ENCODE measurements at regions not wholly inside any gene's neighbourhood (a gene's known extent, or its start where the extent isn't known, plus 50 kb on each side); places are given as distances from the start of the nearest gene placed in this dataset.

DNA sequence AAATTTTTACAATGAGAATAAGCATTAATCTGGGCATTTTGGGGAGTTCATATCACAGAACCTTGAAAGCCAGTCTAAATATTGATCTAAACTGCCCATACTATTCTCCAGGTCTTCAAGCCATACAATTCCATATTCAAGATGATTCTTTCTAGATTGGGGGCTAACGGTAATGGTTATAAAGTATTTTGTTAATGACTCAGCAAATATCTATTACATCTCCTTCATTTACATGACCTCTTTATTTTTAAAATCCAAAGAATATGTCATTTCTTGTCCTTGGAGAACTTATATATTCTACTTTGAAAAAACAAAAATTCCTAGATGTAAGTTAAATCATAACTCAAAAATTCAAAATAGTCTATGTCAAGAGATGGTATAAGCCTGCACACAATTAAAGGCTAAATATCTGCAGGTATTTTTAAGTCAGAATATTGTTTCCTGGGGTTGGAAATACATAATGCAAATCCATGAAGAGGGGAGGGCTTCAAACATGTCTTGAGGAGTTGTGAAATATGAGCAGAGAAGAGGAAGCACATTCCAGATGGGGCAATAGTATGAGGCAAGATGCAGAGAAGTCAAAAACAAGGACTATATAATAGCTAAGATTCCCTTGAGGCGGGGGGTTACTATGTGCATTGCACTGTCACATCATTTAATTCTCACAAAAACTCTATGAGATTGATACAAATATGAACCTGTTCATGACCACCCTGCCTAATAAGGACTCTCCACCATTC lies 526.4 kb downstream of the NR2F1-AS1 start:
- no peak for DNase-seq
- H3K27me3 Mint-ChIP-seq, result no peaks in the 10 kb centered on the region
- ChIA-PET CTCF (no interaction called here), POLR2A (no interaction called here)
- H3K36me3 Mint-ChIP-seq (ENCODE audit: low read depth), result no peaks in the 10 kb centered on the region
- no peaks in the 10 kb centered on the region for H3K9me3 Mint-ChIP-seq
- no peak overlapping the region for H3K27ac Mint-ChIP-seq
- no peak overlapping the region for H3K4me3 Mint-ChIP-seq
- no peaks in the 10 kb centered on the region for H3K4me1 Mint-ChIP-seq

DNA sequence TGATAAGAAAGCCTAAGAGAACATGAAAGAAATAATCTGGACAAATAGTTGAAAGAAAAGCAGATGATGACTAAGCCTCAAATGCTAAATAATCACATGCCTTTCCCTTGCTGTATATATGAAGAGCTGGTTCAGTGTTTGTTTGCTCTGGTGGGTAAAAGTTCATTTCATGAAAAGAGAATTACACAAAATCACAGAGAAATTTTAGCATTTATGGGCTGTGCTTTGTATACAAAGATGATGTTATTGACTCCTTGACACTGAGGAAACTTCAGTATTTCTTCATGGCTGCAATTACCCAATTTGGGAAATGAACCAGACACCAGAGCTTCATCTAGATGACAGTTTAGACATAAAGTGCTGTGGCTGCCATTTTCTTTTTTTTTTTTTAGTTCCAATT lies 527.2 kb downstream of the NR2F1-AS1 start:
- H3K27ac Mint-ChIP-seq, result no peak overlapping the region
- H3K36me3 Mint-ChIP-seq (ENCODE audit: low read depth), result no peaks in the 10 kb centered on the region
- H3K9me3 Mint-ChIP-seq, result no peaks in the 10 kb centered on the region
- no peaks in the 10 kb centered on the region for H3K27me3 Mint-ChIP-seq
- no peak overlapping the region for H3K4me3 Mint-ChIP-seq
- ChIA-PET CTCF (no interaction called here), POLR2A (no interaction called here)
- no peak for DNase-seq
- no peaks in the 10 kb centered on the region for H3K4me1 Mint-ChIP-seq

DNA sequence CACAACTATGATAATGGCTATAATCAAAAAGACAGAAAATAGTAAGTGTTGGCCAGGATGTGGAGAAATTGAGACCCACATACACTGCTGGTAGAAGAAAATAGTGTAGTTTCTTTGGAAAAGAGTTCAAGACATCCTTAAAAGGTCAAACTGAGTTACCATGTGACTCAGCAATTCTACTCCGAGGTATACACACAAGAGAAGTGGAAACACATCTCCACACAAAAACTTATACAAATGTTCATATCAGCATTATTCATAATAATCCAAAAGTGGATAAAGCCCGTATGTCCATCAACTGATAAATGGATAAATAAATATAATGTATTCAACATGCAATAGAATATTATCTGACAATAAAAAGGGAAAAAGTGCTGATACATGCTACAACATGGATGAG lies 532.2 kb downstream of the NR2F1-AS1 start:
- CTCF ChIA-PET, result no interaction called here
- no peaks in the 10 kb centered on the region for H3K36me3 Mint-ChIP-seq (ENCODE audit: low read depth)
- POLR2A ChIA-PET, result no interaction called here
- no peak overlapping the region for H3K4me3 Mint-ChIP-seq
- H3K27ac Mint-ChIP-seq, result no peak overlapping the region
- no peak for DNase-seq
- H3K4me1 Mint-ChIP-seq, result no peaks in the 10 kb centered on the region
- no peaks in the 10 kb centered on the region for H3K27me3 Mint-ChIP-seq
- H3K9me3 Mint-ChIP-seq, result no peaks in the 10 kb centered on the region

DNA sequence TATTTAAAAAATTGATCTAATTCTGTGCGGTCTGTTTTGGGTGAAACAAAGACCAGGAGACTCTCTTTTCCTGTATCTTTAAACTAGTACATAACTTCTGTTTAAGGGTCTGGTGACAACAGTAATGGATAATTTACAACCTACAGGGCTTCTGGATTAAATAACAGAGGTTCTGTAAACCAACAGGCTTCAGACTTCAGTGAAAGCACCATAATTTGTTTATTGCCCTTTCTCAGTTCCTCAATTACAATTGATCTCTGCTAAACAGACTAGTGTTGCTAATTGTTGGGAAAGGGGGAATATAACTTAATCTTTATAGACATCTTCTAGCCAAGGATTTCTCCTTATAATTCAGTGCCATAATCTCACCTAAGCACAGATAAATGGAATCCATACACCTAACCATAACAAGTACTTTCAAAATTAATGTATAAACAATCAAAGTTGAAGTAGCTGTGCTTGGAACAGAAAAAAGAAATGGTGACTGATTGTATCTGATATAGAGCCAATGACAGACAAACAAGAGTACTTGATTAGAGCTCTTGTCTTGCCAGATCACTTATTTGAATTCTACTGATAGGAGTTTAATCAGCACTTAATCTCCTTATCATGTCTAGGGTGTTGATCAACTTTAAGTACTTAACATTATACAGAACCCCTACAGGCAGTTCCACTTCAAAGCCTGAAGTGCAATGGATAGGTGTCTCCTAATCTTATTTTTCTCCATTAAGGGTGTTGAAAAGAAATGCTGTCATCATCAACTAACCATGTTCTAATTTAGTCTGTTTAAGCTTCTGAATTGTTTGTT lies 536.0 kb downstream of the NR2F1-AS1 start:
- no peaks in the 10 kb centered on the region for H3K36me3 Mint-ChIP-seq (ENCODE audit: low read depth)
- CTCF ChIA-PET, result interaction anchor here (0.7 kb wide), 1 partner anchor 226 kb away, joined by 5 read pairs; no protein-coding TSS in a partner anchor
- H3K27ac Mint-ChIP-seq, result no peak overlapping the region

DNA sequence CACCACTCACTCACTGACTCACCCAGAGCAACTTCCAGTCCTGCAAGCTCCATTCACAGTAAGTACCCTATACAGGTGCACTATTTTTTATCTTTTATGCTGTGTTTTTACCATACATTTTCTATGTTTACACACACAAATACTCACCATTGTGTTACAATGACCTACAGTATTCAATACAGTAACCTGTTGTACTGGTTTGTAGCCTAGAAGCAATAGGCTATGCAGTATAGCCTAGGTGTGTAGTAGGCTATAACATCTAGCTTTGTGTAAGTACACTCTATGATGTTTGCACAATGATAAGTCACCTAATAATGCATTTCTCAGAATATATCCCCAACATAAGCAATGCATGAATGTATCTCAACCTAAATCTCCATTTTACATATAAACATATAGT lies 541.1 kb downstream of the NR2F1-AS1 start:
- H3K4me1 Mint-ChIP-seq, result no peaks in the 10 kb centered on the region
- H3K4me3 Mint-ChIP-seq, result no peak overlapping the region
- H3K27me3 Mint-ChIP-seq, result no peaks in the 10 kb centered on the region
- no peak overlapping the region for H3K27ac Mint-ChIP-seq
- H3K36me3 Mint-ChIP-seq (ENCODE audit: low read depth), result no peaks in the 10 kb centered on the region
- POLR2A ChIA-PET, result no interaction called here
- CTCF ChIA-PET, result no interaction called here
- H3K9me3 Mint-ChIP-seq, result no peaks in the 10 kb centered on the region
- no peak for DNase-seq

More for the DNA sequence above, 536.0 kb downstream of the NR2F1-AS1 start:
- no peak overlapping the region for H3K4me3 Mint-ChIP-seq
- no peaks in the 10 kb centered on the region for H3K9me3 Mint-ChIP-seq
- H3K27me3 Mint-ChIP-seq, result no peaks in the 10 kb centered on the region
- POLR2A ChIA-PET, result no interaction called here
- no peak for DNase-seq
- no peaks in the 10 kb centered on the region for H3K4me1 Mint-ChIP-seq

DNA sequence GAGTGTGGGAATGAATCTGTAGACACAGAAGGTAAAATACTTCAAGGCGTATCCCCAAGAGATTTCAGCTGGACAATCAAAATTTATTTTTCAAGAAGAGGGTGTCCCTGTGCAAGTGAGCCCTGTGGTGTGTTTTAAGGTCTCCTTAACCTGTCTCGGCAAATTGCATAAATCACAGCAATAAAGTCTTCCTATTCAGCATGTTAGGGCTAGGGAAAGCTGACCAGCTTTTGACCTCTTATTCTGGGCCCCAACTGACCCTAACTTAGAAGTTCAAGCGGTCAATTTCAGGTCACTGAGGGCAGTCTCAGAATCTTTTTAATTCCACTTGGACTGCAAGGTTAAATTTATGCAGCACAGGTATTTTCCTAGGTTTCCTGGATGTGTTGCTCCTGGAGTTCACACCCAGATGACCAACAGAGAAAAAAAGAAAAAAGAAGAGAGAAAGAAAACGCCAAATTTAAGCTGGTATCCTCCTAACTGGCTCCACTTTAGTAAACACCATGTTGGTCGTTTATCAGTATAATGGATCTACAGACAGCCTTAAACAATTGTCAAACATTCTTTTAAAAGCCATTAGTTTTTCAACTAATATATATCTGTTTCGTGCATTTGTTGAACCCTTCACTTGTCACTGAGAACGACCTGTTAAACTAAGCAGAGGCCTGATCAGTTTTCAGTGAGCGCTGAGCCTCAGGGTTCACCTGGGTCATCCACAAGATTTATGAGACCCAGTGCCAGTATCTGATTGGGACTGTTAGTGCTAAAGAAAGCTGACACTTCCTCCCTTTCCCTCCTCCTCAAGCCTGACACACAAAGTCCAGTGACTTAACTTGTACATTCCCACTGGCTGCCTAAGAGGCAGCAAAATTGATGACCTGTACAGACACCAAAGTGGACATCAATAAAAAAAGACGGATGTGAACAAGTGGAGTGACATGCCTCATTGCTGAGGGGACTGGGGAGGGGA lies 546.1 kb downstream of the NR2F1-AS1 start:
- ChIA-PET POLR2A (no interaction called here), CTCF (no interaction called here)
- Mint-ChIP-seq H3K36me3 (ENCODE audit: low read depth) (no peaks in the 10 kb centered on the region), H3K27ac (no peak overlapping the region), H3K27me3 (no peaks in the 10 kb centered on the region), H3K9me3 (no peaks in the 10 kb centered on the region), H3K4me1 (no peaks in the 10 kb centered on the region), H3K4me3 (no peak overlapping the region)
- no peak for DNase-seq

DNA sequence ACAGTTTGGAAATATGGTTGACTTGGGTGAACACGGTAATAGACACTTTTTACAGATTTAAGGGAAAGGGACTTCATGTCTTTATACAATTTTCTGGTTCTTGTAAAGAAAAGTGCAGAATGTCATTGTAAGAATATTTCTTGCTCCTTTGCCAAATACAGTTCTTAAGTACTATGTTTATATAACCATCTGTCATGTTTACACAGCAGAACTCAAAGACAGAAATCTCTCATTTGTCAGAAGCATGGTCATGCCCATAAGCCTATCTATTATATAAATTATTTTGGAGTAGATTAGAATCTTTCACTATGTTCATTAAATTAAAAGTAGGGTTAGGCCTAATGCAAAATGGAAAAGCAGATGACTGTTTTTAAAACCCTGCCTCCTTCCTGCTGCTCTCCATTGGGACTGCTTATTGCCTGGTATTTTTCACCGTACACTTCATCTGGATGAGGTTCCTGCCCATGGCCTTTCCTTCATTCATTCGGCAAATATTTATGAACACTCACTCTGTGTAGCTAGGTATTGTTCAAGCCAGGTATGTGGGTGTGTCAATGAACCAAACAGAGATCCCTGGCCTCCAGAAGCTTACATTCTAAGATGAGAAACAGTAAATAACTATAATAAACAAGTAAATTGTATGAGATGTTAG lies 558.1 kb downstream of the NR2F1-AS1 start:
- H3K4me1 Mint-ChIP-seq, result no peaks in the 10 kb centered on the region
- no peak overlapping the region for H3K27ac Mint-ChIP-seq
- H3K36me3 Mint-ChIP-seq (ENCODE audit: low read depth), result no peaks in the 10 kb centered on the region
- POLR2A ChIA-PET, result no interaction called here
- DNase-seq, result no peak
- CTCF ChIA-PET, result no interaction called here
- no peaks in the 10 kb centered on the region for H3K27me3 Mint-ChIP-seq
- no peak overlapping the region for H3K4me3 Mint-ChIP-seq
- H3K9me3 Mint-ChIP-seq, result no peaks in the 10 kb centered on the region

DNA sequence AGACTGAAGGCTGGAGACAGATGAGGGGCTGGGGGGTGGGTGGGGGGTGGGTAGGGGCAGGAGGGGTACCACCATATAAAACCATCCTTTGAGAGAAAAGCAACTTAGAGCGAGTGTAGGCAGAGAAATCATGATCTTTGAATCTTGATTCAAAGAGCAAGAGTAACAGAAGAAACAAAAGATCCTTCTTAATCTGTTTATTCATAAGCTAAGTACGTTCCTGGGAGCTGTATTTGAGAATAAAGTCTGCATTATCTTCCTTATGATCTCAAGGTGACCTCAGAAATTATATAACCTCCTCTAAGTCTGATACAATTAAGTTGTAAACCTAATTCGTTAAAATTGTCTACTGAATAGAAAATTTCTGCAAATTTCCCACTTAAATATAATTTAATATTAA lies 558.8 kb downstream of the NR2F1-AS1 start:
- ChIA-PET CTCF (no interaction called here), POLR2A (no interaction called here)
- no peak for DNase-seq
- Mint-ChIP-seq H3K27ac (no peak overlapping the region), H3K4me3 (no peak overlapping the region), H3K27me3 (no peaks in the 10 kb centered on the region), H3K4me1 (no peaks in the 10 kb centered on the region), H3K36me3 (ENCODE audit: low read depth) (no peaks in the 10 kb centered on the region), H3K9me3 (no peaks in the 10 kb centered on the region)

DNA sequence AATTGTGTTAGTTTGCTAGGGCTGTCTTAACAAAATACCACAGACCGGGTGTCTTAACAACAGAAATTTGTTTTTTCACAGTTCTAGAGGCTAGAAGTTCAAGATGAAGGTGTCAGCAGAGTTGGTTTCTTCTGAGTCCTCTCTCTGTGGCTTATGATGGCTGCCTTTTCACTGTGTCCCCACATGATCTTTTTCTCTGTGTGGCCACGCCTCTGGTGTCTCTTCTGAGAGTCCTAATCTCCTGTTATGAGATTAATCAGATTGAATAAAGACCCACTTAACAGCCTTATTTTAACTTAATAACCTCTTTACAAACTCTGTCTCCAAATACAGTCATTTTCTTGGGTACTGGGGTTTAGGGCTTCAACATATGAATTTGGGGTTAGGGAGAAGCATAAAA lies 561.1 kb downstream of the NR2F1-AS1 start:
- no peak for DNase-seq
- CTCF ChIA-PET, result no interaction called here
- no peak overlapping the region for H3K4me3 Mint-ChIP-seq
- no peaks in the 10 kb centered on the region for H3K9me3 Mint-ChIP-seq
- no peaks in the 10 kb centered on the region for H3K27me3 Mint-ChIP-seq
- no peaks in the 10 kb centered on the region for H3K36me3 Mint-ChIP-seq (ENCODE audit: low read depth)
- POLR2A ChIA-PET, result no interaction called here
- no peak overlapping the region for H3K27ac Mint-ChIP-seq
- no peaks in the 10 kb centered on the region for H3K4me1 Mint-ChIP-seq

DNA sequence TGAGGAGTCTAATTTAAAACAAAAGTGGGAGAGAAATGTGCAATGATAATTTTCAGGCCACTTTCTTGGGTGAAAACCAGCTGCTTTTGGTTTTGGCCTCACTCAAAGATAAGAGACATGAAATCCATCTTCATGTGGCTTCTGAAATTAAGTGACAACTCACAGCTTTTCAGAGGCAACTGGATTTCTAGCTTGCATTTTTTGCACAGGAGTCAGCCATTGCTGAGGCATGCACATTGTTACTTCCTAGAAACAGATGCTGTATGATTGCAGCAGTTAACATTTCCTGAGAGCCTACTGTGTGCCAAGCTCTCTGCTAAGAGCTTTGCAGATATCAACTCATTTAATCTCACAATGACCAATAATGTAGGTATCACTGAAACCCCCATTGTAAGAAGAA lies 562.6 kb downstream of the NR2F1-AS1 start:
- Mint-ChIP-seq H3K9me3 (no peaks in the 10 kb centered on the region), H3K4me3 (no peak overlapping the region), H3K27ac (no peak overlapping the region), H3K36me3 (ENCODE audit: low read depth) (no peaks in the 10 kb centered on the region), H3K27me3 (no peaks in the 10 kb centered on the region), H3K4me1 (no peaks in the 10 kb centered on the region)
- ChIA-PET CTCF (no interaction called here), POLR2A (no interaction called here)
- no peak for DNase-seq

DNA sequence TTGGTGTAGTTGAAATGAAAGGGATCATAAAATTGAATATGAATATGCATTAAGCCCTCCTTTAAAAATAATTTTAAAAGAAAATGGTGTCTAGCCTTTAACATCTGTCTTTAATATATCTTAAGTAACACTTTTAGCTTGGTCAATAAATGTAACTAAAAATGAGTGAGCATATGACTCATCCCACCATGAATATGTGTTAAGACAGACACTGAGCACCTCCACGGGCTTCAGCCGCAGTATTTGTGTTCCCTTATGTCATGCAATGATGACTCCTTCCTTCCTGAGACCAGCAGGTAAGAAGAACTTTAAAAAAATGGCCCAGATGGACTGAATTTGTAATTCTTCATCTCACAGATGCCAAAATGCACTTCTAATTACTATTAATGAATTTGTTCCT lies 563.2 kb downstream of the NR2F1-AS1 start:
- POLR2A ChIA-PET, result no interaction called here
- no peak for DNase-seq

DNA sequence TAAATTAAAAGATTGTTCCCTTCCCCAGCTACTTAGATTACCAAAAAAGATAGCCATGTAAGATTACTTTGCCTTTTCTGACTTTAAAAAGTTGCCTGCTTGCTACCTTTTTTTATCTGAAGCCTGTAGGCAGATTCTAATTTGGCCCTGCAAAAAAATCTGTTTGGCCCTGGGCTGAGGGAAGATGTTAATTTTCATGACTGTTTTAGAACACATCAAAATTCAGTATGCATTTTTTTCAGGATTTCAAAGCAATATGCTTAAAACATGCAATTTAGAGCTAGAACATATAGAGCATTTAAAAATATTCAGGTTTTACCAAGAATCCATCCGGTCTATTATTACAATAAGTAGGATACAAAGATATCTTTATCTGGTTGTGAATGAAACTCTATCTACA lies 563.6 kb downstream of the NR2F1-AS1 start:
- H3K36me3 Mint-ChIP-seq (ENCODE audit: low read depth), result no peaks in the 10 kb centered on the region
- POLR2A ChIA-PET, result no interaction called here

More for the DNA sequence above, 563.2 kb downstream of the NR2F1-AS1 start:
- CTCF ChIA-PET, result no interaction called here
- Mint-ChIP-seq H3K27ac (no peak overlapping the region), H3K4me1 (no peaks in the 10 kb centered on the region), H3K27me3 (no peaks in the 10 kb centered on the region), H3K36me3 (ENCODE audit: low read depth) (no peaks in the 10 kb centered on the region), H3K9me3 (no peaks in the 10 kb centered on the region), H3K4me3 (no peak overlapping the region)

DNA sequence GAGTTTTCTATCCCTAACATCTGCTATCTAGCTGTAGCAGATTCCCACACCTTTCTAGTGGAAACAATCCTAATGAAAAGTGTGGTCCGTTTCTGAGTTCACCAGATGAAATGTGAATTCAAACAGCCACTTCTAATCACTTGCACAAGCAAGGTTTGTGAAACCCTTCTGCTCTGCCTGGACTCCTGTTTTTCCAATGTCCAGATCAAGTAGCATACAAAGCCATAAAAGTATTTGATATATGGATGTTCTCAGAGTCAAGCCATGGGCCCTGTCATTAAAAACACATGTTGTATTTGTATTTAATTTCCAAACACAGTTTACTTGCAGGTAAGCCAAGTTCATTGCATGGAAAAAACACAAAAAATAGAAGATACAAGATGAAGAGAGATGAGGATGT lies 570.4 kb downstream of the NR2F1-AS1 start:
- Mint-ChIP-seq H3K27ac (no peak overlapping the region), H3K4me1 (no peaks in the 10 kb centered on the region), H3K9me3 (no peaks in the 10 kb centered on the region), H3K4me3 (no peak overlapping the region), H3K36me3 (ENCODE audit: low read depth) (no peaks in the 10 kb centered on the region), H3K27me3 (no peaks in the 10 kb centered on the region)
- ChIA-PET CTCF (no interaction called here), POLR2A (no interaction called here)
- DNase-seq, result no peak

More for the DNA sequence above, 563.6 kb downstream of the NR2F1-AS1 start:
- DNase-seq, result no peak
- Mint-ChIP-seq H3K27ac (no peak overlapping the region), H3K27me3 (no peaks in the 10 kb centered on the region), H3K4me1 (no peaks in the 10 kb centered on the region), H3K9me3 (no peaks in the 10 kb centered on the region), H3K4me3 (no peak overlapping the region)
- CTCF ChIA-PET, result no interaction called here

All from activated CD4-positive, alpha-beta T cell treated with anti-CD3 and anti-CD28 coated beads, Interleukin-2, amount 10 ng/mL, durations not matched to agents 7 days and 5 days (primary cell).